GM21717 (cell line): ENCODE measurements at regions not wholly inside any gene's neighbourhood (a gene's known extent, or its start where the extent isn't known, plus 50 kb on each side); places are given as distances from the start of the nearest gene placed in this dataset.
"Not testable (repeated sequence)": the region's sequence is repeated elsewhere in the genome, so short reads cannot be mapped to it uniquely, and the experiment has no call there.

Experiments
- ATAC-seq: cut with Tn5 transposase; IDR thresholded peaks from one replicate; pipeline ENCODE4 v1.9.1; 2021; ENCODE audit warnings: mild to moderate bottlenecking, moderate library complexity; ENCODE audit not compliant: unreplicated experiment

GRCh38 chr6:18586133-18586532 is 199.0 kb downstream of the RNF144B start:
- ATAC-seq: no peak

- ATAC-seq: peak; percentile 79
Observed at GRCh38 chr6:18595774-18596530, 208.8 kb downstream of the RNF144B start.

GRCh38 chr6:18596531-18596835 is 209.3 kb downstream of the RNF144B start:
- no peak for ATAC-seq

GRCh38 chr6:18598551-18599264 is 211.6 kb downstream of the RNF144B start:
- no peak for ATAC-seq

- ATAC-seq: no peak
Observed at GRCh38 chr6:18600255-18600654, 213.1 kb downstream of the RNF144B start.

GRCh38 chr6:18601516-18602020 is 214.4 kb downstream of the RNF144B start:
- ATAC-seq: no peak

GRCh38 chr6:18602931-18603330 is 215.8 kb downstream of the RNF144B start:
- ATAC-seq: no peak

GRCh38 chr6:18603361-18603760 is 216.2 kb downstream of the RNF144B start:
- ATAC-seq: no peak

GRCh38 chr6:18605841-18606240 is 218.7 kb downstream of the RNF144B start:
- no peak for ATAC-seq

GRCh38 chr6:18609715-18610114 is 222.6 kb downstream of the RNF144B start:
- no peak for ATAC-seq

GRCh38 chr6:18613319-18613925 is 226.3 kb downstream of the RNF144B start:
- no peak for ATAC-seq

- ATAC-seq: no peak
Observed at GRCh38 chr6:18629571-18629970, 242.4 kb downstream of the RNF144B start.

GRCh38 chr6:18632670-18633410 is 245.7 kb downstream of the RNF144B start:
- no peak for ATAC-seq

- no peak for ATAC-seq
Observed at GRCh38 chr6:18634912-18635311, 247.8 kb downstream of the RNF144B start.

GRCh38 chr6:18640134-18640533 is 253.0 kb downstream of the RNF144B start:
- no peak for ATAC-seq

- no peak for ATAC-seq
Observed at GRCh38 chr6:18640754-18641153, 253.6 kb downstream of the RNF144B start.

- no peak for ATAC-seq
Observed at GRCh38 chr6:18654821-18655220, 267.7 kb downstream of the RNF144B start.

GRCh38 chr6:18656506-18656905 is 269.4 kb downstream of the RNF144B start:
- ATAC-seq: no peak

- not testable (repeated sequence) for ATAC-seq
Observed at GRCh38 chr6:18659994-18660393, 272.8 kb downstream of the RNF144B start.

GRCh38 chr6:18663011-18663410 is 275.9 kb downstream of the RNF144B start:
- ATAC-seq: no peak

GRCh38 chr6:18664401-18664800 is 277.3 kb downstream of the RNF144B start:
- no peak for ATAC-seq
